ENCODE measurements at regions not wholly inside any gene's neighbourhood (a gene's known extent, or its start where the extent isn't known, plus 50 kb on each side); places are given as distances from the start of the nearest gene placed in this dataset.

GRCh38 chr18:10041180-10041579 lies 127.4 kb downstream of the VAPA start:
- H3K9me1 ChIP-seq (ENCODE audit: control insufficient read depth, extremely low read depth, insufficient read depth, low read length), result no peaks in the 10 kb centered on the region
- H3K27me3 ChIP-seq (ENCODE audit: control insufficient read depth, extremely low read depth, insufficient read depth, low read length), result no peaks in the 10 kb centered on the region
- H3K4me3 ChIP-seq (ENCODE audit: control insufficient read depth in 2 of 3, extremely low read depth in 1 of 3, insufficient read depth in 2 of 3, low read depth in 1 of 3, low read length in 3 of 3), result no peak overlapping the region
- no peak for DNase-seq (ENCODE audit: low read depth, low spot score)
- dilution Hi-C loops (cut with MboI; ENCODE audit: extremely low pct_ligation_motif_present, low sequenced_read_pairs), result no loop called here
- TF ChIP-seq EZH2 (IDR thresholded peaks at IDR 0.05; ENCODE audit: low read length), result no peak
- no peak for TF ChIP-seq CTCF (optimal IDR thresholded peaks at IDR 0.05 in 1 of 3, IDR thresholded peaks at IDR 0.05 in 1 of 3, conservative IDR thresholded peaks at IDR 0.05 in 1 of 3; ENCODE audit: extremely low read depth in 1 of 3, insufficient read depth in 2 of 3, low read length in 3 of 3)
- FAIRE-seq, result no peak
- no peaks in the 10 kb centered on the region for H3K36me3 ChIP-seq (ENCODE audit: control insufficient read depth in 2 of 2, extremely low read depth in 1 of 2, insufficient read depth in 2 of 2, low read length in 2 of 2)
- H3K4me1 ChIP-seq (ENCODE audit: control insufficient read depth, extremely low read depth, insufficient read depth, low read length), result peaks cover 8% of the 10 kb centered on the region
- no peak overlapping the region for H3K4me2 ChIP-seq (ENCODE audit: control insufficient read depth, extremely low read depth, insufficient read depth, low read depth, low read length)
- H2AFZ ChIP-seq (ENCODE audit: control insufficient read depth, low read length), result no peak overlapping the region
- no peak overlapping the region for H3K9ac ChIP-seq (ENCODE audit: control insufficient read depth, extremely low read depth, insufficient read depth, low read length)
- no peaks in the 10 kb centered on the region for H4K20me1 ChIP-seq (ENCODE audit: control insufficient read depth, extremely low read depth, insufficient read depth, low read length)
- H3K27ac ChIP-seq (ENCODE audit: control insufficient read depth, insufficient read depth, low read length), result no peak overlapping the region
- no peaks in the 10 kb centered on the region for H3K9me3 ChIP-seq (ENCODE audit: control insufficient read depth, low read depth, low read length)
- H3K79me2 ChIP-seq (ENCODE audit: control insufficient read depth, insufficient read depth, low read length), result no peaks in the 10 kb centered on the region

- Histone ChIP-seq H4K20me1 (ENCODE audit: control insufficient read depth, extremely low read depth, insufficient read depth, low read length) (no peaks in the 10 kb centered on the region), H3K9ac (ENCODE audit: control insufficient read depth, extremely low read depth, insufficient read depth, low read length) (no peak overlapping the region), H3K9me3 (ENCODE audit: control insufficient read depth, low read depth, low read length) (no peaks in the 10 kb centered on the region), H3K4me2 (ENCODE audit: control insufficient read depth, extremely low read depth, insufficient read depth, low read depth, low read length) (no peak overlapping the region), H2AFZ (ENCODE audit: control insufficient read depth, low read length) (no peak overlapping the region), H3K9me1 (ENCODE audit: control insufficient read depth, extremely low read depth, insufficient read depth, low read length) (no peaks in the 10 kb centered on the region), H3K36me3 (ENCODE audit: control insufficient read depth in 2 of 2, extremely low read depth in 1 of 2, insufficient read depth in 2 of 2, low read length in 2 of 2) (no peaks in the 10 kb centered on the region), H3K27ac (ENCODE audit: control insufficient read depth, insufficient read depth, low read length) (no peak overlapping the region), H3K27me3 (ENCODE audit: control insufficient read depth, extremely low read depth, insufficient read depth, low read length) (no peaks in the 10 kb centered on the region), H3K4me3 (ENCODE audit: control insufficient read depth in 2 of 3, extremely low read depth in 1 of 3, insufficient read depth in 2 of 3, low read depth in 1 of 3, low read length in 3 of 3) (no peak overlapping the region), H3K4me1 (ENCODE audit: control insufficient read depth, extremely low read depth, insufficient read depth, low read length) (no peaks in the 10 kb centered on the region), H3K79me2 (ENCODE audit: control insufficient read depth, insufficient read depth, low read length) (no peaks in the 10 kb centered on the region)
- TF ChIP-seq EZH2 (IDR thresholded peaks at IDR 0.05; ENCODE audit: low read length), result no peak
- no peak for TF ChIP-seq CTCF (optimal IDR thresholded peaks at IDR 0.05 in 1 of 3, IDR thresholded peaks at IDR 0.05 in 1 of 3, conservative IDR thresholded peaks at IDR 0.05 in 1 of 3; ENCODE audit: extremely low read depth in 1 of 3, insufficient read depth in 2 of 3, low read length in 3 of 3)
- DNase-seq (ENCODE audit: low read depth, low spot score) (no peak), FAIRE-seq (no peak)
- dilution Hi-C loops (cut with MboI; ENCODE audit: extremely low pct_ligation_motif_present, low sequenced_read_pairs), result no loop called here
Observed at GRCh38 chr18:10042492-10042891, 128.7 kb downstream of the VAPA start.

All from keratinocyte (primary cell).